HUES48 (cell line): ENCODE measurements at regions not wholly inside any gene's neighbourhood (a gene's known extent, or its start where the extent isn't known, plus 50 kb on each side); places are given as distances from the start of the nearest gene placed in this dataset.
"Not testable (repeated sequence)": the region's sequence is repeated elsewhere in the genome, so short reads cannot be mapped to it uniquely, and the experiment has no call there.

Experiments
- H3K27ac ChIP-seq: one replicate; pipeline ENCODE4 v1.7.0; 2013; ENCODE audit warnings: low read depth, low read length, inconsistent platforms
- H3K27me3 ChIP-seq: 2 replicates; pipeline ENCODE4 v1.6.1; 2013; ENCODE audit warnings: mild to moderate bottlenecking, low read length; ENCODE audit not compliant: control insufficient read depth, insufficient read depth
- H3K36me3 ChIP-seq: 2 replicates; pipeline ENCODE4 v1.6.1; 2013; ENCODE audit warnings: low read length; ENCODE audit not compliant: control insufficient read depth, insufficient read depth
- H3K4me1 ChIP-seq: 2 replicates; pipeline ENCODE4 v1.6.1; 2013; ENCODE audit warnings: mild to moderate bottlenecking, low read length; ENCODE audit not compliant: control insufficient read depth, insufficient read depth
- H3K4me3 ChIP-seq: 2 replicates; pipeline ENCODE4 v1.5.1; 2013; ENCODE audit warnings: mild to moderate bottlenecking, low read depth, low read length
- H3K9ac ChIP-seq: 2 replicates; pipeline ENCODE4 v1.6.1; 2013; ENCODE audit warnings: mild to moderate bottlenecking, low read depth, low read length, moderate library complexity
- H3K9me3 ChIP-seq: 2 replicates; pipeline ENCODE4 v1.6.1; 2013; ENCODE audit warnings: low read length; ENCODE audit not compliant: control insufficient read depth, insufficient read depth

- Histone ChIP-seq H3K4me1 (no peaks in the 10 kb centered on the region), H3K9ac (no peak overlapping the region), H3K9me3 (no peaks in the 10 kb centered on the region), H3K4me3 (no peak overlapping the region), H3K27me3 (no peaks in the 10 kb centered on the region), H3K27ac (no peak overlapping the region), H3K36me3 (no peaks in the 10 kb centered on the region)
Observed at GRCh38 chr10:90276894-90277475, 575.6 kb downstream of the KIF20B start.

- no peak overlapping the region for H3K27ac ChIP-seq
- no peak overlapping the region for H3K9ac ChIP-seq
- no peak overlapping the region for H3K4me3 ChIP-seq
- no peaks in the 10 kb centered on the region for H3K36me3 ChIP-seq
- peaks cover 14% of the 10 kb centered on the region for H3K4me1 ChIP-seq
- H3K27me3 ChIP-seq: no peaks in the 10 kb centered on the region
- no peaks in the 10 kb centered on the region for H3K9me3 ChIP-seq
Observed at GRCh38 chr10:90286406-90286805, 571.4 kb downstream of the HTR7 start.

GRCh38 chr10:90286941-90287340 is 570.9 kb downstream of the HTR7 start:
- H3K9ac ChIP-seq: no peak overlapping the region
- H3K4me1 ChIP-seq: peaks cover 14% of the 10 kb centered on the region
- H3K9me3 ChIP-seq: no peaks in the 10 kb centered on the region
- no peaks in the 10 kb centered on the region for H3K27me3 ChIP-seq
- H3K4me3 ChIP-seq: no peak overlapping the region
- H3K36me3 ChIP-seq: no peaks in the 10 kb centered on the region
- no peak overlapping the region for H3K27ac ChIP-seq

GRCh38 chr10:90288391-90288933 is 569.4 kb downstream of the HTR7 start:
- no peak overlapping the region for H3K4me3 ChIP-seq
- H3K9ac ChIP-seq: no peak overlapping the region
- H3K27ac ChIP-seq: no peak overlapping the region
- H3K4me1 ChIP-seq: peaks cover 14% of the 10 kb centered on the region
- H3K36me3 ChIP-seq: no peaks in the 10 kb centered on the region
- H3K9me3 ChIP-seq: no peaks in the 10 kb centered on the region
- no peaks in the 10 kb centered on the region for H3K27me3 ChIP-seq

- H3K4me3 ChIP-seq: no peak overlapping the region
- H3K4me1 ChIP-seq: peaks cover 14% of the 10 kb centered on the region
- H3K36me3 ChIP-seq: no peaks in the 10 kb centered on the region
- no peaks in the 10 kb centered on the region for H3K27me3 ChIP-seq
- no peak overlapping the region for H3K27ac ChIP-seq
- H3K9me3 ChIP-seq: no peaks in the 10 kb centered on the region
- H3K9ac ChIP-seq: no peak overlapping the region
Observed at GRCh38 chr10:90289037-90289436, 568.8 kb downstream of the HTR7 start.

- no peaks in the 10 kb centered on the region for H3K27me3 ChIP-seq
- peaks cover 18% of the 10 kb centered on the region for H3K4me1 ChIP-seq
- no peak overlapping the region for H3K9ac ChIP-seq
- no peak overlapping the region for H3K4me3 ChIP-seq
- no peak overlapping the region for H3K27ac ChIP-seq
- no peaks in the 10 kb centered on the region for H3K9me3 ChIP-seq
- no peaks in the 10 kb centered on the region for H3K36me3 ChIP-seq
Observed at GRCh38 chr10:90293616-90294015, 564.2 kb downstream of the HTR7 start.

GRCh38 chr10:90294821-90295540 is 562.9 kb downstream of the HTR7 start:
- H3K27ac ChIP-seq, H3K27me3 ChIP-seq, H3K36me3 ChIP-seq, H3K9me3 ChIP-seq: not testable (repeated sequence)
- H3K4me1 ChIP-seq: peaks cover 14% of the 10 kb centered on the region
- peak overlapping the region; percentile 81 for H3K9ac ChIP-seq
- H3K4me3 ChIP-seq: peak overlapping the region; percentile 71

GRCh38 chr10:90302031-90302430 is 555.8 kb downstream of the HTR7 start:
- H3K9ac ChIP-seq: peak overlapping the region; percentile 56; the same call in 1 of the 2 replicates
- H3K4me3 ChIP-seq: peak overlapping the region; percentile 43
- not testable (repeated sequence) for H3K9me3 ChIP-seq, H3K27me3 ChIP-seq, H3K36me3 ChIP-seq
- H3K4me1 ChIP-seq: peaks cover 43% of the 10 kb centered on the region
- peak overlapping the region; percentile 93 for H3K27ac ChIP-seq

- no peaks in the 10 kb centered on the region for H3K27me3 ChIP-seq
- H3K9me3 ChIP-seq: no peaks in the 10 kb centered on the region
- no peak overlapping the region for H3K4me3 ChIP-seq
- peaks cover 3% of the 10 kb centered on the region; the same call in 1 of the 2 replicates for H3K36me3 ChIP-seq
- peak overlapping the region; percentile 93 for H3K27ac ChIP-seq
- H3K4me1 ChIP-seq: peaks cover 43% of the 10 kb centered on the region
- H3K9ac ChIP-seq: no peak overlapping the region; the same call in 1 of the 2 replicates
Observed at GRCh38 chr10:90302758-90303481, 554.9 kb downstream of the HTR7 start.

GRCh38 chr10:90304533-90304932 is 553.3 kb downstream of the HTR7 start:
- H3K4me3 ChIP-seq: no peak overlapping the region
- H3K36me3 ChIP-seq: peaks cover 3% of the 10 kb centered on the region; the same call in 1 of the 2 replicates
- H3K27ac ChIP-seq: no peak overlapping the region

GRCh38 chr10:90306187-90306586 is 551.7 kb downstream of the HTR7 start:
- peaks cover 38% of the 10 kb centered on the region for H3K4me1 ChIP-seq
- no peak overlapping the region for H3K9ac ChIP-seq
- peaks cover 4% of the 10 kb centered on the region; the same call in 1 of the 2 replicates for H3K9me3 ChIP-seq
- no peaks in the 10 kb centered on the region for H3K27me3 ChIP-seq
- H3K4me3 ChIP-seq: no peak overlapping the region
- no peak overlapping the region for H3K27ac ChIP-seq
- H3K36me3 ChIP-seq: peaks cover 3% of the 10 kb centered on the region; the same call in 1 of the 2 replicates

More at GRCh38 chr10:90304533-90304932, 553.3 kb downstream of the HTR7 start:
- Histone ChIP-seq H3K27me3 (no peaks in the 10 kb centered on the region), H3K9me3 (peaks cover 3% of the 10 kb centered on the region; the same call in 1 of the 2 replicates), H3K4me1 (peaks cover 43% of the 10 kb centered on the region), H3K9ac (no peak overlapping the region)
